GM19035 (cell line): ENCODE measurements at regions not wholly inside any gene's neighbourhood (a gene's known extent, or its start where the extent isn't known, plus 50 kb on each side); places are given as distances from the start of the nearest gene placed in this dataset.
A peak's percentile ranks its signal among the peaks of the same experiment; 100 is the strongest.
"Not testable (repeated sequence)": the region's sequence is repeated elsewhere in the genome, so short reads cannot be mapped to it uniquely, and the experiment has no call there.

ENCODE experiments used
- ATAC-seq: cut with Tn5 transposase; IDR thresholded peaks from one replicate; pipeline ENCODE4 v1.9.1; 2021; ENCODE audit not compliant: unreplicated experiment

DNA sequence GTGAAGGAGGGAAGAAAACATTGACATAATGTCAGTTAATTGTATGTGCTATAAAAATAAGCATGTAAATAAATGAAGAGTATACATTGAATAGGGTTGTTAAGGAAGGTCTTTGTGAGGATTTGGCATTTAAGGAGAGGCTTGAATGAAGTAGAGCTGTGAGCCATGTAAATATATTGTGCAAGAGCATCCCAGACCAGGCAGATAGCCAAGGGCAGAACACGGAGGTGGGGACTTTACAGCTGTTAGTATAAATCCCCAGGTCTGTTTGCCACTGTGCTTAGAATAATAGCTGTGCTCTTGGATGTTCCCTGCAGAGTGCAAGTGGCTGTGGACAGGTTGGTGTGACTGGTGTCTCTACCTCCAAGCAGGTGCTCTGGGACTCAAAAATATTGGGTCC, 211.7 kb downstream of the LRRC70 start:
- no peak for ATAC-seq

DNA sequence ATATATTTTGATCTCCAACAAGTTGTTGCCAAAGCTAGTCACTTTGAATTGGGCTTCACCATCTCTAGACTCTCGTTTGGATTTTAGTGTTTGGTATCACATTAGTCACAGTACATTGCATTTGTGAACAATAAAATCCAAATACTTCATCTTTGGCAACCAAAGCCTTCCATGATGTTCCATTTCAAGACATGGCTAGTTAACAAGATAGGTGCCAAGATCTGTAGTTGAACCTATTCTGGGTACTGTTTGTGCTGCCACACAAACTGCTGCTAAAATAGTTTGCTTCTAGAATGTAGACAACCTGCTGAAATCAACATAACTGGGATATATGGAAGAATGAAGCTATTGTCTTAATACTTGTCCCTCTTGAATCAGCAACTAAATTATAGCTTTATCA, 207.5 kb downstream of the LRRC70 start:
- ATAC-seq = no peak

GRCh38 chr5:62785588-62785987, 207.0 kb downstream of the LRRC70 start:
- no peak for ATAC-seq

GRCh38 chr5:62783374-62784057, 204.9 kb downstream of the LRRC70 start:
- no peak for ATAC-seq

DNA sequence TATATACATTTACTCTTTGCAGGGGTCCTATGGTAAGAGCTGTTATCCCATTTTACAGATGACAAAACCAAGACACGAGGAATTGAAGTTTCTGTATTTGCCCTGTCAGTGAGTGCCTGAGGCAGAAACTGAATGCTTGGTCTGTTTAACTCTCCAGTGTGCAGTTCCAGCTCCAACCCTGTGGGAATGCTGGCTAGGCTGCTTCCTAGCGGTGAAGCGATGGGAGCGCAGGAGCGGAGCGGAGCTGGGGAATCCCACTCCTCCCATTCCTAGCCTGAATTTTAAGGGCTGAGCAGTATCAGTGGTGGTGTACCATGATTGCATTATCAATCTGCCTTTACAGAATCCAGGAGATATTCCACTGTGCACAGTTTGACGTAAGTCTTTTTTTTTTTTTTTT, 202.3 kb downstream of the LRRC70 start:
- no peak for ATAC-seq

DNA sequence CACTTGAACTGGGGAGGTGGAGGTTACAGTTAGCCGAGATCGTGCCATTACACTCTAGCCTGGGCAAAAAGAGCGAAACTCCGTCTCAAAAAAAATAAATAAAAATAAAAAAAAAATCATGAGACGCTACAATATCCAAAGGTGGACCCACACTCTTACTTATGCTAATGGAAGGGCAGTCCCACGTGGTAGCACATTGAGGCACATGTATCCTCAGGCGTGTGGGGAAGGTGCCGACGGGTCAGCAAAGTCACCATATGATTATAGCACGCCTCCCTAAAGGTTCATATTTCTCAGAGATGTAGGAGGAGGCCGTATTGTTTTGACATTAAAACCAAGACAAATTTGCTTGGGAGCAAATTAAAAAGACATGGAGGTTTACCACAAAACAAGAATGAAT, 201.6 kb downstream of the LRRC70 start:
- ATAC-seq = no peak

- peak; percentile 62 for ATAC-seq
These were observed 200.4 kb downstream of the LRRC70 start for GRCh38 chr5:62779010-62779422.

- ATAC-seq = peak; percentile 16
These were observed 199.8 kb downstream of the LRRC70 start for GRCh38 chr5:62778316-62779009.

DNA sequence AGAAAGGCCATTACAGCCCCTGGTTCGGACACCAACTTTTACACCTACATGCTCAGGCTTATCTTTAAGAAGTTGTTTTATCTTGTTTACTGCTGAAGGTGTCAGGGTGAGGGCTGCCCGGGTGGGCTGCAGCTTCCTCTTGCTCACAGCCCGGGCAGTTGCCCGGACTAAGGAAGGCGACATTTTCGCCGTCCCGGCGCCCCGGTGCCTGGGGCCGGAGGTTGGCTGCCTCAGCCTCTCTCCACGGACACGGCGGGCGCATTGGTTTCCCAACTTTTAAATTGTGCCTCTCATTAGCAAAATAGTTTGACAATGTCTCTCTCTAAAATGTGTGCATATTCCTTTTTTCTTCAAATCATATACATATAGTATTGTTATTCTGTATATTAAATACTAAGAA, 198.5 kb downstream of the LRRC70 start:
- ATAC-seq = not testable (repeated sequence)

- not testable (repeated sequence) for ATAC-seq
These were observed 198.0 kb downstream of the LRRC70 start for GRCh38 chr5:62776592-62776991.

DNA sequence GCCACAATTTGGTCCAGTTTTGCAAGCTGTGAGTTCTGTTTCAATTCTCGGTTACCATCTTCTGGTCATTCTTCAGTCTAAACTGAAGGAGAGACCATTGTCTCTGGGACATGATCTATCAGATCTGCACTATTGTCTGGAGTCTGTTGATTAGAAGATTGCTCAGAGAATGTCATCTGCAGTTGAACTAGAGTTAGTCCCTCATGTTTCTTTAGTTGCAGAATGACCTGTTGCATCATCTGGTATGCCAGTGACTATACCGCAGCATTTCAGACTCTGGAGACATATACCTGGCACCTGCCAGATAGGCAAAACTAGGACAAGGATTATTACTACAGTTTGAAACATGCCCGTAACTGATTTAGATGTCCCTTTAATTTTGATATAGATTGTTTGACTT, 194.8 kb downstream of the LRRC70 start:
- no peak for ATAC-seq

GRCh38 chr5:62771341-62771740, 192.7 kb downstream of the LRRC70 start:
- ATAC-seq = no peak

- no peak for ATAC-seq
These were observed 189.0 kb downstream of the LRRC70 start for GRCh38 chr5:62767650-62768049.

GRCh38 chr5:62767077-62767476, 188.5 kb downstream of the LRRC70 start:
- no peak for ATAC-seq

DNA sequence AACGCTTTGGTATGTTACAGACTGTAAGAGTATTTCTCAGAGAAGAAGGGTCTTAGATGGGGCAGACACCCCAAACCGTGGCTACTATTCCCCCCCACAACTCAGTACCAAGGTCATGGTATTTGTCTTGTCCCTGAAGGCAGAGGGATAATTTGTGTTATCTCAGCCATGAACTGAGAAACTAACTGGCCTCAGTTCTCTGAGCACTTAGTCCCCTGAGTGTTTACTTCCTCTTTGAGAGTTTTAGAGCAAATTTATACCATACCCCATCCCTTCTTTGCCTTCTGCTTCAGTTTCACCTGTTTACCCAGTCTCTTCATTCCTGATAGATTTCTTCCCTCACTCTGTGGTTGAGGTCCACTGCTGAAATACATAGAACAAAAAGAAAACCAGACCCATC, 183.9 kb downstream of the LRRC70 start:
- ATAC-seq = no peak

GRCh38 chr5:62757686-62758085, 179.1 kb downstream of the LRRC70 start:
- not testable (repeated sequence) for ATAC-seq

- not testable (repeated sequence) for ATAC-seq
These were observed 174.4 kb downstream of the LRRC70 start for GRCh38 chr5:62752998-62753367.

DNA sequence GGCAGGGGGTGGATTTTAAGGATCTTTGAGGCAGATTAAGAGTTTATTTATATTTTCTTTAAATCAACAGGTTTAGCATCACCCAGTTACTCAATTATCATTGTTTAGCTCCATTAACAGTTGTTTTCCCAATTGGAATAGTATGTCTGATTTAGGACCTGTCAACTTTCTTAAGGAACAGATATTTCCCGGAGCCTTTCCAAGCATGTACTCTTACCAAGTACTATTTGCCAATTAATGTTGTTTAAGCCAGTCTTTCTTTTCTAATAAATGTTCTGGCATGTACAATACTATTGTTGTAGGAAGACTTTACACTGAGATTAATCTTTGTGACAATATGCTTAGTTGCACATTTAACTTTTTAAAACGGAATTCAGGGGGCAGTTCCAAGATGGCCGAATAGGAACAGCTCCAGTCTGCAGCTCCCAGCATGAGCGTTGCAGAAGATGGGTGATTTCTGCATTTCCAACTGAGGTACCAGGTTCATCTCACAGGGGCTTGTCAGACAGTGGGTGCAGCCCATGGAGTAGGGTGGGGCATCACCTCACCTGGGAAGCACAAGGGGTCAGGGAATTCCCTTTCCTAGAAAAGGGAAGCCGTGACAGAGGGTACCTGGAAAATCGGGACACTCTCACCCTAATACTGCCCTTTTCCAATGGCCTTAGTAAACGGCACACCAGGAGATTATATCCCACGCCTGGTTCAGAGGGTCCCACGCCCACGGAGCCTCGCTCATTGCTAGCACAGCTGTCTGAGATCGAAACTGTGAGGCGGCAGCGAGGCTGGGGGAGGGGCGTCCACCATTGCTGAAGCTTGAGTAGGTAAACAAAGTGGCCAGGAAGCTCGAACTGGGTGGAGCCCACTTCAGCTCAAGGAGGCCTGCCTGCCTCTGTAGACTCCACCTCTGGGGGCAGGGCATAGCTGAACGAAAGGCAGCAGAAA, 173.7 kb downstream of the LRRC70 start:
- ATAC-seq = not testable (repeated sequence)

GRCh38 chr5:62742207-62742606, 163.6 kb downstream of the LRRC70 start:
- no peak for ATAC-seq

GRCh38 chr5:62741761-62742160, 163.1 kb downstream of the LRRC70 start:
- no peak for ATAC-seq

- no peak for ATAC-seq
These were observed 159.1 kb downstream of the LRRC70 start for GRCh38 chr5:62737766-62738165.

DNA sequence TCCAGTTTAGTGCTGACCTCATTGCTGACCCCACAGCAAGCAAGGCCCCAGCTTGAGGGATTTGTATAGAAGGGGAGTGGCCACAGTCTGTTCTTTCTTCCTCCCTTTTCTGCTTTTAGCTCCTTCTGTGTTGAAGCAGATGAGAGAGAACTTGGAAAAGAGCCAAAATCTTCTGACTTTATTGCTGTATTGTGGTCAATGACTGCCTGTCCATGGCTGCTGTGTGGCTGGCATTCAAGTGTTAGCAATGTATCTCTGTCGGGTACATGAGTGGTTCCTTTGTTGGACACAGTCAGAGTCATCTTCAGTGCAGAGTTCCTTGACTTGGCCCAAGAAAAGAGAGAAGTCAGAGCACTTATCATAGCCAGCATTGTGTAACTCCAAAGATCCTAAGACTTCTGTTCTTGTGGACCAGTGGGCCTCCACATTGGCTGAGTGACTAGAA, 154.1 kb downstream of the LRRC70 start:
- ATAC-seq = no peak
